ENCODE measurements at regions not wholly inside any gene's neighbourhood (a gene's known extent, or its start where the extent isn't known, plus 50 kb on each side); places are given as distances from the start of the nearest gene placed in this dataset.

GRCh38 chr6:47924001-47924400 lies 142.2 kb downstream of the OPN5 start:
- Mint-ChIP-seq H3K9me3 (ENCODE audit: unreplicated experiment) (no peaks in the 10 kb centered on the region), H3K36me3 (ENCODE audit: insufficient read depth, unreplicated experiment) (no peaks in the 10 kb centered on the region), H3K27me3 (ENCODE audit: insufficient read depth, unreplicated experiment) (peaks cover 2% of the 10 kb centered on the region), H3K27ac (ENCODE audit: unreplicated experiment) (no peak overlapping the region), H3K4me1 (ENCODE audit: low read depth, unreplicated experiment) (no peaks in the 10 kb centered on the region), H3K4me3 (ENCODE audit: unreplicated experiment) (no peak overlapping the region)
- Histone ChIP-seq H3K27me3 (replicated peaks; ENCODE audit: control insufficient read depth, insufficient read depth, low read length) (no peaks in the 10 kb centered on the region; the same call in 1 of the 2 replicates), H3K4me1 (no peaks in the 10 kb centered on the region), H3K9me3 (no peaks in the 10 kb centered on the region), H3K36me3 (ENCODE audit: control insufficient read depth, insufficient read depth, low read length) (no peaks in the 10 kb centered on the region), H3K4me3 (ENCODE audit: low read depth, low read length) (no peak overlapping the region)
- no TSS peak for BruUV-seq (replicated peaks)
- intact Hi-C loops (cut with micrococcal nuclease; ENCODE audit: unreplicated experiment), result no loop called here
- no peak for TF ChIP-seq CTCF (IDR thresholded peaks at IDR 0.05; ENCODE audit: insufficient read depth in 1 of 2, low read depth in 1 of 2, low read length in 1 of 2, severe bottlenecking in 1 of 2, unreplicated experiment in 1 of 2)
- DNase-seq, result no peak
- ChIA-PET POLR2A (no interaction called here), CTCF (no interaction called here)

DNA sequence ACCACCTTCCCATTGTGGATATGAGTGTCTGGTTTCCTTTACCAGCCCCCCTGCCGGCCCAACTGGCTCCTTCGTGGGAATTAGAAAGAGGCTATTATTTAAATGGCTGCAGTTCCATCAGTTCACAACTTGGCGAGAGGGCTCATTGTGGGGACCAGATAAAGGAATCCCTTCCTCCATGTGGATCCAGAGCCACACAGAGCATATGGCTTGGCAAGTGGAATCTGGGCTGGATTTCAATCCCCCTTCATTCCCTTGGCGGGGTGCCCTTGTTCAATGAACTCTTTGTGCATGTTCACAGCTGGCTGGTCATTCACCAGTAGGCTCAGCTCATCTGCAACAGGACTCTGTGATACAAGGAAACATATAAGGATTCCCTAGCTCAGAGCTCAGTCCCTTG lies 140.6 kb downstream of the OPN5 start:
- TF ChIP-seq CTCF (IDR thresholded peaks at IDR 0.05; ENCODE audit: insufficient read depth in 1 of 2, low read depth in 1 of 2, low read length in 1 of 2, severe bottlenecking in 1 of 2, unreplicated experiment in 1 of 2), result no peak
- Histone ChIP-seq H3K4me1 (no peaks in the 10 kb centered on the region), H3K27me3 (replicated peaks; ENCODE audit: control insufficient read depth, insufficient read depth, low read length) (no peaks in the 10 kb centered on the region; the same call in 1 of the 2 replicates), H3K9me3 (no peaks in the 10 kb centered on the region), H3K36me3 (ENCODE audit: control insufficient read depth, insufficient read depth, low read length) (no peaks in the 10 kb centered on the region), H3K4me3 (ENCODE audit: low read depth, low read length) (no peak overlapping the region)
- ChIA-PET CTCF (no interaction called here), POLR2A (no interaction called here)
- Mint-ChIP-seq H3K27ac (ENCODE audit: unreplicated experiment) (no peak overlapping the region), H3K9me3 (ENCODE audit: unreplicated experiment) (no peaks in the 10 kb centered on the region), H3K36me3 (ENCODE audit: insufficient read depth, unreplicated experiment) (no peaks in the 10 kb centered on the region), H3K27me3 (ENCODE audit: insufficient read depth, unreplicated experiment) (peaks cover 2% of the 10 kb centered on the region), H3K4me3 (ENCODE audit: unreplicated experiment) (no peak overlapping the region), H3K4me1 (ENCODE audit: low read depth, unreplicated experiment) (no peaks in the 10 kb centered on the region)
- no peak for DNase-seq
- intact Hi-C loops (cut with micrococcal nuclease; ENCODE audit: unreplicated experiment), result no loop called here
- no TSS peak for BruUV-seq (replicated peaks)

GRCh38 chr6:47919875-47920274 lies 138.0 kb downstream of the OPN5 start:
- Mint-ChIP-seq H3K4me3 (ENCODE audit: unreplicated experiment) (no peak overlapping the region), H3K36me3 (ENCODE audit: insufficient read depth, unreplicated experiment) (no peaks in the 10 kb centered on the region), H3K27ac (ENCODE audit: unreplicated experiment) (no peak overlapping the region), H3K4me1 (ENCODE audit: low read depth, unreplicated experiment) (no peaks in the 10 kb centered on the region), H3K9me3 (ENCODE audit: unreplicated experiment) (no peaks in the 10 kb centered on the region), H3K27me3 (ENCODE audit: insufficient read depth, unreplicated experiment) (peaks cover 2% of the 10 kb centered on the region)
- TF ChIP-seq CTCF (IDR thresholded peaks at IDR 0.05; ENCODE audit: insufficient read depth in 1 of 2, low read depth in 1 of 2, low read length in 1 of 2, severe bottlenecking in 1 of 2, unreplicated experiment in 1 of 2), result no peak
- intact Hi-C loops (cut with micrococcal nuclease; ENCODE audit: unreplicated experiment), result no loop called here
- ChIA-PET POLR2A (no interaction called here), CTCF (no interaction called here)
- H3K4me1 ChIP-seq, result no peaks in the 10 kb centered on the region
- no TSS peak for BruUV-seq (replicated peaks)
- no peaks in the 10 kb centered on the region for H3K9me3 ChIP-seq
- no peak overlapping the region for H3K4me3 ChIP-seq (ENCODE audit: low read depth, low read length)
- no peaks in the 10 kb centered on the region for H3K36me3 ChIP-seq (ENCODE audit: control insufficient read depth, insufficient read depth, low read length)
- H3K27me3 ChIP-seq (replicated peaks; ENCODE audit: control insufficient read depth, insufficient read depth, low read length), result no peaks in the 10 kb centered on the region
- no peak for DNase-seq

All from Caco-2 (cell line).